ENCODE measurements at regions not wholly inside any gene's neighbourhood (a gene's known extent, or its start where the extent isn't known, plus 50 kb on each side); places are given as distances from the start of the nearest gene placed in this dataset.

- TF ChIP-seq SMARCA5 (IDR thresholded peaks at IDR 0.05), result no peak
- no peak for TF ChIP-seq HSF1 (IDR thresholded peaks at IDR 0.05; ENCODE audit: low read depth, low read length)
- no peak for TF ChIP-seq NR2F1 (conservative IDR thresholded peaks at IDR 0.05)
These were observed 56.9 kb upstream of the GPRIN3 start (continued) for GRCh38 chr4:89364541-89364940.

GRCh38 chr4:89363786-89364185, 56.2 kb upstream of the GPRIN3 start:
- SMC1A ChIA-PET (ENCODE audit: uncharacterized antibody, unreplicated experiment), result interaction anchor here (0.6 kb wide), 1 partner anchor 906 kb away, joined by 3 read pairs; no protein-coding TSS in a partner anchor
- Histone ChIP-seq H3K9ac (ENCODE audit: control insufficient read depth, insufficient read depth, low read length) (no peak overlapping the region), H4K20me1 (ENCODE audit: control insufficient read depth, insufficient read depth) (no peaks in the 10 kb centered on the region), H3K27me3 (replicated peaks in 1 of 2; ENCODE audit: control insufficient read depth in 2 of 2, insufficient read depth in 2 of 2, low read length in 1 of 2) (no peaks in the 10 kb centered on the region), H3K27ac (ENCODE audit: control insufficient read depth, insufficient read depth) (no peak overlapping the region), H2AFZ (ENCODE audit: control insufficient read depth, low read depth, low read length) (no peak overlapping the region), H3K4me3 (no peak overlapping the region), H3K36me3 (ENCODE audit: control insufficient read depth in 2 of 2, insufficient read depth in 2 of 2, low read length in 1 of 2) (no peaks in the 10 kb centered on the region), H3K4me2 (ENCODE audit: control insufficient read depth, insufficient read depth) (no peak overlapping the region), H3K79me2 (ENCODE audit: control insufficient read depth, insufficient read depth, low read length) (no peaks in the 10 kb centered on the region), H3K9me3 (replicated peaks; ENCODE audit: control insufficient read depth, insufficient read depth, low read length) (no peaks in the 10 kb centered on the region), H3K4me1 (ENCODE audit: control insufficient read depth, insufficient read depth, low read length) (no peaks in the 10 kb centered on the region)
- 57% methylated on average over 7 of the region's 7 CpGs for WGBS (ENCODE audit: insufficient coverage, insufficient replicate concordance, low lambda C conversion rate, missing lambda C conversion rate)
- TF ChIP-seq CBX5 (IDR thresholded peaks at IDR 0.05; ENCODE audit: low read depth) (no peak), YBX1 (IDR thresholded peaks at IDR 0.05) (no peak), NR2F1 (conservative IDR thresholded peaks at IDR 0.05) (no peak), SMC3 (IDR thresholded peaks at IDR 0.05; ENCODE audit: borderline replicate concordance, low read length) (no peak), CTCF (IDR thresholded peaks at IDR 0.05 in 2 of 3, conservative IDR thresholded peaks at IDR 0.05 in 1 of 3; ENCODE audit: control insufficient read depth in 2 of 3, extremely low read depth in 1 of 3, insufficient read depth in 1 of 3, low read depth in 3 of 3, low read length in 3 of 3) (no peak), NFYA (IDR thresholded peaks at IDR 0.05; ENCODE audit: borderline replicate concordance, low read depth, low read length) (no peak), ZZZ3 (IDR thresholded peaks at IDR 0.05; ENCODE audit: control insufficient read depth, insufficient read length, low read depth) (no peak), KLF5 (IDR thresholded peaks at IDR 0.05; ENCODE audit: partially characterized antibody) (no peak)
- BruUV-seq (replicated peaks), result no TSS peak
- RAD21 ChIA-PET (ENCODE audit: unreplicated experiment), result no interaction called here
- ATAC-seq (no peak), DNase-seq (ENCODE audit: low read depth, low spot score) (no peak), FAIRE-seq (no peak)
- intact Hi-C loops (cut with micrococcal nuclease; ENCODE audit: unreplicated experiment) (no loop called here), in situ Hi-C loops (cut with MboI) (no loop called here)
- POLR2A ChIA-PET, result no interaction called here
- CTCF ChIA-PET, result interaction anchor here (0.9 kb wide), 1 partner anchor 11 kb away, joined by 5 read pairs; no protein-coding TSS in a partner anchor
